K562 (cell line): ENCODE measurements at regions not wholly inside any gene's neighbourhood (a gene's known extent, or its start where the extent isn't known, plus 50 kb on each side); places are given as distances from the start of the nearest gene placed in this dataset.

Experiments used
- ARID4B ChIP-seq: sonication (generic); formaldehyde crosslinking; IDR thresholded peaks from 2 replicates; pipeline ENCODE4 v1.8.0; 2022; ENCODE audit warnings: mild to moderate bottlenecking, missing genetic modification reagents
- EHMT2 ChIP-seq: fragments of 450-650 bp; IDR thresholded peaks from 2 replicates; pipeline ENCODE4 v1.6.1; 2018; ENCODE audit warnings: antibody characterized with exemption
- ELK3 ChIP-seq: fragments of 450-650 bp; formaldehyde crosslinking; IDR thresholded peaks from 2 replicates; pipeline ENCODE4 v1.4.0; 2020; ENCODE audit warnings: mild to moderate bottlenecking
- KAT8 ChIP-seq: fragments of 450-650 bp; IDR thresholded peaks from 2 replicates; pipeline ENCODE4 v1.6.1; 2016; ENCODE audit warnings: low read depth, mild to moderate bottlenecking
- KLF10 ChIP-seq: fragments of 250-450 bp; sonication (Bioruptor Pico); IDR thresholded peaks from 2 replicates; pipeline ENCODE4 v1.6.1; 2021; ENCODE audit warnings: matching md5 sums
- NR3C1 ChIP-seq: sonication (generic); formaldehyde crosslinking; IDR thresholded peaks from 2 replicates; pipeline ENCODE4 v1.8.1; 2022; ENCODE audit warnings: missing genetic modification reagents
- POLR2A ChIP-seq: fragments of 450-650 bp; conservative IDR thresholded peaks from 2 replicates; pipeline ENCODE4 v1.6.1; 2016
- TAF1 ChIP-seq: IDR thresholded peaks from 2 replicates; pipeline ENCODE4 v1.6.1; 2011; ENCODE audit warnings: mild to moderate bottlenecking, low read length, moderate library complexity; ENCODE audit not compliant: insufficient read depth, control insufficient read depth, severe bottlenecking; ENCODE audit errors: extremely low read depth
- ZNF77 ChIP-seq: fragments of 250-450 bp; sonication (Bioruptor Pico); IDR thresholded peaks from 2 replicates; pipeline ENCODE4 v1.5.0; 2020
- TF ChIP-seq, protein P1 (sequence below): fragments of 450-650 bp; IDR thresholded peaks from 2 replicates; pipeline ENCODE4 v1.7.1; 2018; ENCODE audit warnings: mild to moderate bottlenecking, low read depth; ENCODE audit not compliant: partially characterized antibody
- TF ChIP-seq, protein P2 (sequence below): sonication (generic); formaldehyde crosslinking; IDR thresholded peaks from 2 replicates; pipeline ENCODE4 v1.5.0; 2020; ENCODE audit warnings: missing genetic modification reagents

DNA sequence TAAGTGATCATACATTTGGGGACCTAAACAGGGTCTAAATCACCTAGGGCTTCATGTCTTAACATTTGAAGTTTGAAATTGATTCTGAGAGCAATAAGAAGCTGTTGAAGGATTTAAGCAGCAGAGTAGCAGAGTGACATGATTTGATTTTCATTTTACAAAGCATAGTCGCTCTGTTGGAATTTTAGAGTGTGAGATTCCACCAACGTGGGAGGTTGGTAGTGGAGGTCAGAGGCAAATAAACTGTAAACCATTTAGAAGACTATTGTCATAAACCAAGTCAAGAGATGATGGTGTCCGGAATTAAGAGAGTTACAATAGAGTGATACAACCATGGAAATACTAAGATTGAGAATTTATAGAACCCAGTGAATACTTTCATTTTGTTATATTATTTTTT, 52.7 kb upstream of the ZDHHC17 start:
- TF ChIP-seq ZNF77: no peak
- TF ChIP-seq POLR2A: no peak
- TF ChIP-seq, protein P1, sequence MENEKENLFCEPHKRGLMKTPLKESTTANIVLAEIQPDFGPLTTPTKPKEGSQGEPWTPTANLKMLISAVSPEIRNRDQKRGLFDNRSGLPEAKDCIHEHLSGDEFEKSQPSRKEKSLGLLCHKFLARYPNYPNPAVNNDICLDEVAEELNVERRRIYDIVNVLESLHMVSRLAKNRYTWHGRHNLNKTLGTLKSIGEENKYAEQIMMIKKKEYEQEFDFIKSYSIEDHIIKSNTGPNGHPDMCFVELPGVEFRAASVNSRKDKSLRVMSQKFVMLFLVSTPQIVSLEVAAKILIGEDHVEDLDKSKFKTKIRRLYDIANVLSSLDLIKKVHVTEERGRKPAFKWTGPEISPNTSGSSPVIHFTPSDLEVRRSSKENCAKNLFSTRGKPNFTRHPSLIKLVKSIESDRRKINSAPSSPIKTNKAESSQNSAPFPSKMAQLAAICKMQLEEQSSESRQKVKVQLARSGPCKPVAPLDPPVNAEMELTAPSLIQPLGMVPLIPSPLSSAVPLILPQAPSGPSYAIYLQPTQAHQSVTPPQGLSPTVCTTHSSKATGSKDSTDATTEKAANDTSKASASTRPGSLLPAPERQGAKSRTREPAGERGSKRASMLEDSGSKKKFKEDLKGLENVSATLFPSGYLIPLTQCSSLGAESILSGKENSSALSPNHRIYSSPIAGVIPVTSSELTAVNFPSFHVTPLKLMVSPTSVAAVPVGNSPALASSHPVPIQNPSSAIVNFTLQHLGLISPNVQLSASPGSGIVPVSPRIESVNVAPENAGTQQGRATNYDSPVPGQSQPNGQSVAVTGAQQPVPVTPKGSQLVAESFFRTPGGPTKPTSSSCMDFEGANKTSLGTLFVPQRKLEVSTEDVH: no peak
- no peak for TF ChIP-seq EHMT2
- no peak for TF ChIP-seq NR3C1 (CRISPR knock-in tag)
- no peak for TF ChIP-seq TAF1
- TF ChIP-seq KAT8: no peak
- TF ChIP-seq ELK3 (CRISPR knock-in tag): no peak
- no peak for TF ChIP-seq ARID4B (CRISPR knock-in tag)
- TF ChIP-seq, protein P2, sequence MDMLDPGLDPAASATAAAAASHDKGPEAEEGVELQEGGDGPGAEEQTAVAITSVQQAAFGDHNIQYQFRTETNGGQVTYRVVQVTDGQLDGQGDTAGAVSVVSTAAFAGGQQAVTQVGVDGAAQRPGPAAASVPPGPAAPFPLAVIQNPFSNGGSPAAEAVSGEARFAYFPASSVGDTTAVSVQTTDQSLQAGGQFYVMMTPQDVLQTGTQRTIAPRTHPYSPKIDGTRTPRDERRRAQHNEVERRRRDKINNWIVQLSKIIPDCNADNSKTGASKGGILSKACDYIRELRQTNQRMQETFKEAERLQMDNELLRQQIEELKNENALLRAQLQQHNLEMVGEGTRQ (CRISPR knock-in tag): no peak
- no peak for TF ChIP-seq KLF10
